Activated CD4-positive, alpha-beta memory T cell treated with anti-CD3 and anti-CD28 coated beads for 36 hours (primary cell): ENCODE measurements at regions not wholly inside any gene's neighbourhood (a gene's known extent, or its start where the extent isn't known, plus 50 kb on each side); places are given as distances from the start of the nearest gene placed in this dataset.

ENCODE experiments used
- CTCF ChIA-PET: fragments of 350-600 bp; sonication (Branson Sonifier 250); formaldehyde crosslinking; loops from one replicate; lab custom pipeline; 2021; ENCODE audit warnings: antibody characterized with exemption, inconsistent platforms; lab: Charles Lee
- POLR2A ChIA-PET: fragments of 350-600 bp; sonication (Branson Sonifier 250); formaldehyde crosslinking; loops from one replicate; lab custom pipeline; 2021; ENCODE audit warnings: antibody characterized with exemption; lab: Charles Lee
- DNase-seq: peaks from one replicate; pipeline ENCODE4 v3.0.0-alpha.2; 2020
- H3K27ac Mint-ChIP-seq: one replicate; pipeline ENCODE4 v1.8.0; 2021; ENCODE audit warnings: mixed read lengths
- H3K27me3 Mint-ChIP-seq: one replicate; pipeline ENCODE4 v1.8.0; 2021; ENCODE audit warnings: mixed read lengths
- H3K36me3 Mint-ChIP-seq: one replicate; pipeline ENCODE4 v1.8.0; 2021; ENCODE audit warnings: mixed read lengths
- H3K4me1 Mint-ChIP-seq: one replicate; pipeline ENCODE4 v1.8.0; 2021; ENCODE audit warnings: low read depth, mixed read lengths
- H3K4me3 Mint-ChIP-seq: one replicate; pipeline ENCODE4 v1.8.0; 2021; ENCODE audit warnings: mild to moderate bottlenecking, mixed read lengths
- H3K9me3 Mint-ChIP-seq: one replicate; pipeline ENCODE4 v1.8.0; 2021; ENCODE audit warnings: mixed read lengths
- intact Hi-C: fragments of 100-400 bp; cut with micrococcal nuclease; formaldehyde crosslinking; loops from one replicate; pipeline ENCODE4 v1.15.1; 2023

DNA sequence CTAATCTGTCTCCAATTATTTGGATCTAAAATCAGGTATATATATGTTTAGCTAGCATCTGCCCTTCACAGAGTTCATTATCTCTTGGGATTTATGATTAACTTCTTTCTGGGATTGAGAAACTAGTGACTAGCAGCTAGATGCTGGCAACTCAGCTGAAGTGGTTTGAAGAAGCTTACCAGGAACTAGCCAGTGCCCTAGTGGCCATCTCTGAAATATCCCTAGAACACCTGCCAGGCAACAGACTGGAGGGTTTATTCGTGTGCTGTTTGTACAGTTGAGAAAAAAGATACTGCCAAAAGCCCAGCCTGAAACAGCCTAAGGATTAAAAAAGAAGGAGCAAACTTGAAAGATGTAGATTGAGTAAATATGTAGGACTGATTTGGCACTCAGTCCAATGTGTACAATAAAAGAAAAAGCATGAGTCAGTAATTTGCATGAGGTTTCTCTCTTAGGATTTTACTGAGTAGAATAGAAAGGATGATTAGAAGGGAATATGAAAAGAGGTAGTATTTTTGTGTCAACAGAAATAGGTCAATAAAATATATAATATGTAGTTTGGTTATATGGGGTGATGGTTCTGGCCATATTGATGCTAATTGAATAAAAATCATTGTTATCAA is 1144.6 kb upstream of the ADGRL2 start:
- H3K36me3 Mint-ChIP-seq = no peaks in the 10 kb centered on the region
- no peak overlapping the region for H3K4me3 Mint-ChIP-seq
- DNase-seq = no peak
- no peaks in the 10 kb centered on the region for H3K4me1 Mint-ChIP-seq
- intact Hi-C loops = no loop called here
- no peaks in the 10 kb centered on the region for H3K27me3 Mint-ChIP-seq
- POLR2A ChIA-PET = no interaction called here
- no peak overlapping the region for H3K27ac Mint-ChIP-seq
- CTCF ChIA-PET = interaction anchor here (1.0 kb wide), 1 partner anchor 15 kb away, joined by 3 read pairs; no protein-coding TSS in a partner anchor
- peaks cover 19% of the 10 kb centered on the region for H3K9me3 Mint-ChIP-seq

DNA sequence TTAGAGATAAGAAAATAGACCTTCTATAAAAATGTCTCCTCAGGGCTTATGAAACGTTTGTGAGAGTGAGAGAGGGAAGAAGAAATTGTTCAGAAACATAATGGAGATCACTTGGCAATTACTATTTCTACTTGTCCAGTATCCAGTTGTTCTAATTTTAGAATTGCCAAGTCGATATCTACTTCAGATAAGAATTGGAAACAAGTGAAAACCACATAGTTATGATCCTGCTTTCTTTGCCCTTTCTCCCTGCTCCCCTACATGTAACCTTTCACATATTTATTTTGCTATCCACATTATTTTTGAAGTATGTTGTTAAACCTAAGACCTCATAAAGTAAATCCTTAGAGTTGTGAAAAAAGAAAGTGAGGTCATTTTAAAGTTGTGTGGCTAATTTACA is 1154.7 kb upstream of the ADGRL2 start:
- Mint-ChIP-seq H3K36me3 (no peaks in the 10 kb centered on the region), H3K9me3 (peaks cover 8% of the 10 kb centered on the region), H3K4me3 (no peak overlapping the region), H3K4me1 (no peaks in the 10 kb centered on the region), H3K27ac (no peak overlapping the region), H3K27me3 (no peaks in the 10 kb centered on the region)
- POLR2A ChIA-PET = no interaction called here
- no peak for DNase-seq
- CTCF ChIA-PET = no interaction called here
- intact Hi-C loops = no loop called here

DNA sequence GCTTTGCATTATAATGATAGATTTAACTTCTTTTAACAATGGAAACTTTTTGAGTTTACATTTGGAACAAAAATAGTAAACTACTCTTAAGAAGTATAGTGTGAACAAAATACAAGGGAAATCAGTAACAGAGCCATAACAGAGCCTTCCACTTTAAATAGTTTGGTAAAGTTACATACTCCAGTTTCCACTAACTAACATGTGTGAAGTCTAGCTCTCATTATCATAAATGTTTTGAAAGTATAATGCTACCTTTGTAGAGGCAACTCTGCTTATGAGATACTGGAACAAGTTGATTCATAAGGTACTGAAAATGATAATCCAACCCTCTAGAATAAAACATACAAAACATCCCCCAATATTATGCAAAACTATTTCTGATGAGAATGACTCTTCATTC is 1155.1 kb upstream of the ADGRL2 start:
- no peak overlapping the region for H3K4me3 Mint-ChIP-seq
- H3K4me1 Mint-ChIP-seq = no peaks in the 10 kb centered on the region
- H3K36me3 Mint-ChIP-seq = no peaks in the 10 kb centered on the region
- no peak overlapping the region for H3K27ac Mint-ChIP-seq
- H3K9me3 Mint-ChIP-seq = peaks cover 8% of the 10 kb centered on the region
- ChIA-PET POLR2A (no interaction called here), CTCF (no interaction called here)
- no peak for DNase-seq
- H3K27me3 Mint-ChIP-seq = no peaks in the 10 kb centered on the region
- intact Hi-C loops = no loop called here

DNA sequence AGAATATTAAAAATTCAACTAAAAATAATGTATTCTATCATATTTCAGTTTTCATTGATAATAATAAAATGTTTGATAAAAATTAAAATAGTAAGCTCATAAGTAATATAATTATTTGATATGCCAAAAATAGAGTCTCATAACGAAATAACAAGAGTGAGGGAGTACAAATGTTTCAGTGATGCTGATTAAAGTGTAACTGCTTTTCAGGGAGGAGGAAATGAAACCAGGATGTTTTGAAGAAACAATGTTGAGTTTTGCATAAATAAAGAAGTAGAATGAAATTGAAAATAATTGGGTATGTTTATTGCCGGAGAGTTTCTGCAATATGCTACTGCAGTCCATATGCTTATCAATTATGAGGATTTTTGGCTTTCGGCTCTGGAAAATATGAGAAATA is 1159.8 kb upstream of the ADGRL2 start:
- no peaks in the 10 kb centered on the region for H3K36me3 Mint-ChIP-seq
- peaks cover 8% of the 10 kb centered on the region for H3K9me3 Mint-ChIP-seq
- no peaks in the 10 kb centered on the region for H3K27me3 Mint-ChIP-seq
- no peak overlapping the region for H3K4me3 Mint-ChIP-seq
- POLR2A ChIA-PET = no interaction called here
- DNase-seq = no peak
- intact Hi-C loops = no loop called here
- no peak overlapping the region for H3K27ac Mint-ChIP-seq
- CTCF ChIA-PET = interaction anchor here (0.8 kb wide), 1 partner anchor 16 kb away, joined by 3 read pairs; no protein-coding TSS in a partner anchor
- no peaks in the 10 kb centered on the region for H3K4me1 Mint-ChIP-seq

DNA sequence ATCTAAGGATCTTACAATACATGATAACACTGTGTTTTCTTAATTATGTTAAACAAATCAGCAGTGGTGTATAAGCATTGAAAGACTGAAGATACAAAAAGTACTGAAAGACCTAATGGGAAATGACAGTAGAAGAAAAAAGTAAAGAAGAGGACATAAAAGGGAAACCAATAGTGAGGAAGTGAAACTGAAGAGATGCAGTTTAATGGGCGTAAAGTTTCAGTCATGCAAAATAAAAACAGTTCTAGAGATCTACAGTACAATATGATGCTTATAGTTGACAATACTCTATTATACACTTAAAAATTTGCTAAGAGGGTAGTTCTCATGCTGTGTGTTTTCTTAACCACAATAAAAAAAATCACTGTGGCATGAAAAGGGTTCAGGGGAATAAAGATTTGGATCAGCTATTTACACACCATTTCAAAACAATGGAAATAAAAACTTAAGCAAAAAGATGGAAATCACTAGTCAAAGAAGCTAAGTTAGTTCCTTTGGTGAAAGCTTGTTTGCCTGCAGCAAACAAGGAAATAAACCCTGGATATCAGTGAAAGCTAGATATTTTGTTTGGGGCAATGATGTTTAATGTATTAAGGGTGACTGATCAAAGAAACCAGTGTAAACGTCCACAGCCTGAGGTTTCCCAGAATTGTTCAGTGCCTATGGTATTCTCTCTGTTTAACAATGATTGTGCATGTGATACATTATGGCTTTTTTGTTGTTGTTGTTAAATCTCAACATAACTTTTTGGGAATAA is 1160.8 kb upstream of the ADGRL2 start:
- DNase-seq = no peak
- POLR2A ChIA-PET = no interaction called here
- Mint-ChIP-seq H3K4me1 (no peaks in the 10 kb centered on the region), H3K27me3 (no peaks in the 10 kb centered on the region), H3K9me3 (peaks cover 5% of the 10 kb centered on the region), H3K27ac (no peak overlapping the region), H3K36me3 (no peaks in the 10 kb centered on the region), H3K4me3 (no peak overlapping the region)
- CTCF ChIA-PET = no interaction called here
- intact Hi-C loops = no loop called here

DNA sequence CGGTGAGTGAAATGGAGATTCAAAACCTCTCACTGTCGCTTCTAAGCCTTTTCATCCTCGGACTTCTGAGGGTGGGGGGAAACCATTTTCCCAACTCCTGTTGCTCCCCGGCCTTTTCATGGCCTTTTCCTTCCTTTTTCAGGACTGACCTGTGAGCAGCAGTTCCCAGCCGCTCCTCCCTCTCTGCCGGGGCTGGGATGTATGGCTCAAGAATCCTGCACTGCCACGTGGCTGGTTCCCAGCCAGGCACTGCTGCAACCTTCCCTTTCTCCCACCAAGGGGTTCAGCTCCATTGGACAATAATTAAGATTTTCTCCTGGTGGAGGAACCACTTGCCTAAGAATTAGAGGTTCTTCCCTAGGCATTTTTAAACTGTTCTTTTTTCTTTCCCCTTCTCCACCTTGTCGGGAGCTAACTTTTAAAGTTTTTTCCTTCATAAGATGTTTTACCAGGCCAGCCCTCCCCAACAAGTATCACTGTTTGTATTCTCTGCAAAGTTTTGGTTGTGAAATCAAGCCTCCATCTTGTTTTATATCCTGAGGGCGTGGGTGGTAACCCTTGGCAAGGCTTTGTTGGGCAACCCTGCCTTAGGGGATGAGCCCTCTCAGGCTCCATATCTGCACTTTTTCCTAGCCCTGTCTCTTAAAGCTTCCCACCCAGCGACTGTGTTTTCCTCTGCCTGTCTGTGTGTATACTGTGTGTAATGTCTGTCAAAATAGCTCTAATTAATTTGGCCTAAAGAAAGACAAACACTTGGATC is 1166.6 kb upstream of the ADGRL2 start:
- Mint-ChIP-seq H3K9me3 (peaks cover 14% of the 10 kb centered on the region), H3K27ac (no peak overlapping the region), H3K4me3 (no peak overlapping the region), H3K27me3 (no peaks in the 10 kb centered on the region), H3K4me1 (no peaks in the 10 kb centered on the region), H3K36me3 (no peaks in the 10 kb centered on the region)
- ChIA-PET POLR2A (no interaction called here), CTCF (no interaction called here)
- intact Hi-C loops = no loop called here
- DNase-seq = no peak

DNA sequence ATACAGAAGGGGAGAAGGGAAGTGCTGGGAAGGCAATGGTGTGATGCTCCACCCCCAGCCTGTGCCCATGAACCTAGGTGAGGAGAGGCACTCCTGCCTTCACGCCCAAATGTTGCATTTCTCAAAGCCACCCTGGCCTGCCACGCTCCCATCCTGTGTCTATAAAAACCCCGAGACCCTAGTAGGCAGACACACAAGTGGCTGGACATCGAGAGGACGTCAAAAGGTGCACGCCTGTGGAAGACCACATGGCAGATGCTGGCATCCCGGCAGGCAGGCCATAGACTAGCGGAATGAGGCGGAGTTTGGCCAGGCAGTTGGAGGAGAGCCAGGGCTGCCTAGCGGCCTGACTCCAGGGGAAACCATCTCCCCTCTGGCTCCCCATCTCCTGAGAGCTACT is 1168.5 kb upstream of the ADGRL2 start:
- Mint-ChIP-seq H3K4me3 (no peak overlapping the region), H3K27ac (no peak overlapping the region), H3K4me1 (no peaks in the 10 kb centered on the region), H3K9me3 (peaks cover 14% of the 10 kb centered on the region), H3K36me3 (no peaks in the 10 kb centered on the region), H3K27me3 (no peaks in the 10 kb centered on the region)
- intact Hi-C loops = no loop called here
- ChIA-PET POLR2A (no interaction called here), CTCF (no interaction called here)
- DNase-seq = no peak

DNA sequence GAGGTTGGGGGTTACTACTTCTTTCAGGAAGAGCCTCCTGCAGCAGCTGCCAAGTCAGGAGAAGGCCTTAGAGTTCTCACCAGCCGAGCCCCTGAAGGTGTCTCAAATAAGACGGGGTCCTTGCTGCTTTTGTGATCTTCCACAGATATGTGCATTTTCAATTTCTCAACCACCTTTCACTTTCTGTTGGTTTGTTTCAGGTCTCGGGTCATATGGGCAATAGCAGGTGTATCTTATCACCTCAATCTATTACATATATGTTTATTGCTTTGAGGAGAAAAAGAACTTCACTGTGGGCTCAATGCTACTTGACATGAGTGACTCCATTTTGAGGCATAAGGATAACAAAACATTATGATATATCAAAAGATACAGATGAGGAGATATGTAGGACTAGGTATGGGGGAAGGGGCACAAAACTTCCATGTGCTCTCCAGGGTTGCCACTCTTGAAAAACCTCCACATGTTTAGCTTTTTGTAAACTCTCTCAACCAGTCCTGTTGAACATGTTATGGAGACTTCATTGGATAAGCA is 1171.4 kb upstream of the ADGRL2 start:
- no peaks in the 10 kb centered on the region for H3K4me1 Mint-ChIP-seq
- ChIA-PET POLR2A (no interaction called here), CTCF (no interaction called here)
- no peaks in the 10 kb centered on the region for H3K36me3 Mint-ChIP-seq
- no peak overlapping the region for H3K4me3 Mint-ChIP-seq
- no peaks in the 10 kb centered on the region for H3K27me3 Mint-ChIP-seq
- H3K27ac Mint-ChIP-seq = no peak overlapping the region
- intact Hi-C loops = no loop called here
- peaks cover 17% of the 10 kb centered on the region for H3K9me3 Mint-ChIP-seq
- no peak for DNase-seq

DNA sequence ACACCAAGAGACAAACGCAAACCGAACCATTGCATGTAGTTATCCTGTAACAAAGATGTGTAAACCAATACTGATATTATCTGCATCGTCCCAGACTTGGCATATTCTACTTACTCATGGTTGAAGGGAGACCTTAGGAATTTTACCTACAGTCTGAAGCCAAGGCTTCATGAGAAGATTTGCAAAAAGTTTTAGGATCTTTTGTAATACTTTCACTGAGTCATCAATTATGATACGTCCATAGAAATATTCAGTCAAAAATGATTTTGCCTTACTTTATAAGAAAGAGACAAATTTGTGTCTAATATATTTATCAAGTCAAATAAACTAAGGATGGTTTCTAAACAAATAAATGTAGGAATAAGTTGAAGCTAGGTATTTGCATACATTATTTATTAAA is 1176.1 kb upstream of the ADGRL2 start:
- H3K4me3 Mint-ChIP-seq = no peak overlapping the region
- H3K36me3 Mint-ChIP-seq = no peaks in the 10 kb centered on the region
- peaks cover 18% of the 10 kb centered on the region for H3K9me3 Mint-ChIP-seq
- ChIA-PET CTCF (no interaction called here), POLR2A (no interaction called here)
- DNase-seq = no peak
- H3K27ac Mint-ChIP-seq = no peak overlapping the region
- no peaks in the 10 kb centered on the region for H3K27me3 Mint-ChIP-seq
- H3K4me1 Mint-ChIP-seq = no peaks in the 10 kb centered on the region
- intact Hi-C loops = no loop called here

DNA sequence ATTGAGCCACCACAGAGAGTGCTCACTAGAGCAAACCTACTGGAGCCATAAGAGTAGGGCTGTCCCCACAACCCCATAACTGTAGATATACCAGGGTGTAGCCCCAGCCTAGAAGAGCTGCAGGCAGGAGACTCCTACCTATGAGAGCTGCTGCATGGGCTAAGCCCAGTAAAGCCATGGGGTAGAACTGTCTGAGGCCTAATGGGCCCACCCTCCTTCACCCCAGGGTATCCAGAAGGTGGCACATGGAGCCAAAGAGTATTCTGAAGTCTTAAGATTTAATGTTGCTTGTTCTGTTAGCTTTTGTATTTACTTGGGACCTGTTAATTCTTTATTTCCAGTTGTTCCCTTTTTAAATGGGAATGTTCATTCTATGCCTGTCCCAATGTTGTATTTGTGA is 1193.7 kb upstream of the ADGRL2 start:
- ChIA-PET POLR2A (no interaction called here), CTCF (no interaction called here)
- no peak for DNase-seq
- Mint-ChIP-seq H3K27ac (no peak overlapping the region), H3K9me3 (peaks cover 22% of the 10 kb centered on the region), H3K4me1 (no peaks in the 10 kb centered on the region), H3K36me3 (no peaks in the 10 kb centered on the region), H3K27me3 (no peaks in the 10 kb centered on the region), H3K4me3 (no peak overlapping the region)
- intact Hi-C loops = no loop called here

DNA sequence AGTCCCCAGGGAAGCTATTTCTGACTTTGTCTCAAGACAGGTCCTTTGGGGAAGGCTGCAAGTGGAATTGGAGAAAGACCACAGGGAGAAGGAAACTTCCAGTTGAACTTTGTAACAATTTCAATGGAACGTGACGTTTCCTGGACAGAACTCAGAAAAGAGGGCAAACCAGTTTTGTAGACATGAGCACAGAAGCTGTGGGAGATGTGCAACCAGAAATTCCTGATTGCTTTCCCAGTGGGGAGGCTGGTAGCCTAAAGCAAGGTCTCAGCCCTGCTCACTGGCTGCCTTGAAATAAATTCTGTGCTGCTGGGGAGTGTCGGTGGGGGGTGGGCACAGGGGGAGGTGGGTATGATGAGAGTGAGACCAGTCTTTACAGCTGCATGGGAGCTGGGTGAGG is 1206.7 kb upstream of the ADGRL2 start:
- intact Hi-C loops = no loop called here
- Mint-ChIP-seq H3K4me3 (no peak overlapping the region), H3K36me3 (peaks cover 6% of the 10 kb centered on the region), H3K4me1 (no peaks in the 10 kb centered on the region), H3K27ac (no peak overlapping the region), H3K9me3 (peaks cover 61% of the 10 kb centered on the region), H3K27me3 (no peaks in the 10 kb centered on the region)
- ChIA-PET CTCF (no interaction called here), POLR2A (no interaction called here)
- no peak for DNase-seq

DNA sequence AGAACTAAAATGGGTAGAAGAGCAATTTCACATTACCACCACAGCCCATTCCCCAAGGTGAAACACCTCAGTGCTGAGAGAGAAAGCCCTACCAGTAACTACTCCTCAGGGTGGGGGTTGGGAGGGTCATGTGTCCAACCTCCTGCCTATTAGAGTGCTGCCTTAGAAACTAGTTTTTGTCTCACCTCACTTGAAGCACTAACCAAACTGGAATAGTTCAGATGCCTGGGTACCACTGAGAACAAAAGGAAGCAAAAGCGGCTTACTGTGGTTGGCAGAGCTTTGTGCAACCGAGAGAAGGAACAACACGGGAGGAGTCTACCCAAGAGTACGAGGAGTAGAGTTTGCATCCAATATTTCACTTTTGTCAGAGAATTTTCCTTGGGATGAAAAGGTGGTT is 1207.5 kb upstream of the ADGRL2 start:
- ChIA-PET CTCF (no interaction called here), POLR2A (no interaction called here)
- H3K27ac Mint-ChIP-seq = no peak overlapping the region
- no peak for DNase-seq
- H3K9me3 Mint-ChIP-seq = peaks cover 55% of the 10 kb centered on the region
- H3K27me3 Mint-ChIP-seq = no peaks in the 10 kb centered on the region
- H3K36me3 Mint-ChIP-seq = peaks cover 6% of the 10 kb centered on the region
- no peaks in the 10 kb centered on the region for H3K4me1 Mint-ChIP-seq
- intact Hi-C loops = no loop called here
- no peak overlapping the region for H3K4me3 Mint-ChIP-seq
